ENCODE measurements at regions not wholly inside any gene's neighbourhood (a gene's known extent, or its start where the extent isn't known, plus 50 kb on each side); places are given as distances from the start of the nearest gene placed in this dataset.

- H3K4me1 ChIP-seq = peaks cover 0 to 6% (median 0%) of the 10 kb centered on the region in 4 donors
- DNase-seq = no peak
- no peak overlapping the region for H3K4me3 ChIP-seq
- H3K36me3 ChIP-seq = no peaks in the 10 kb centered on the region
- intact Hi-C loops (cut with DNase I; ENCODE audit: low total_unique reads) = no loop called here
- no peaks in the 10 kb centered on the region for H3K27me3 ChIP-seq
- WGBS, 2 donors (ENCODE audit: low coverage in 1 of 2) = 100% methylated on average over 1 of the region's 1 CpG
- no peak overlapping the region for H3K27ac ChIP-seq
- TF ChIP-seq CTCF (IDR thresholded peaks at IDR 0.05) (no peak), POLR2AphosphoS5 (IDR thresholded peaks at IDR 0.05) (no peak), POLR2A (IDR thresholded peaks at IDR 0.05) (no peak), EP300 (IDR thresholded peaks at IDR 0.05; ENCODE audit: low read depth) (no peak)
- H3K9me3 ChIP-seq = no peaks in the 10 kb centered on the region
- in situ Hi-C loops (cut with MboI; ENCODE audit: low pct_ligation_motif_present in 1 of 4, low pct_unique_long_range_greater_than_20kb in 1 of 4, low sequenced_read_pairs in 3 of 4) = no loop called here
Measured at GRCh38 chr4:138404801-138405200, 162.7 kb upstream of the SLC7A11 start.

- in situ Hi-C loops (cut with MboI; ENCODE audit: low pct_ligation_motif_present in 1 of 4, low pct_unique_long_range_greater_than_20kb in 1 of 4, low sequenced_read_pairs in 3 of 4) = no loop called here
- Histone ChIP-seq H3K36me3 (no peaks in the 10 kb centered on the region), H3K4me3 (no peak overlapping the region), H3K4me1 (peaks cover 0 to 6% (median 0%) of the 10 kb centered on the region in 4 donors), H3K9me3 (no peaks in the 10 kb centered on the region), H3K27ac (no peak overlapping the region), H3K27me3 (no peaks in the 10 kb centered on the region)
- intact Hi-C loops (cut with DNase I; ENCODE audit: low total_unique reads) = no loop called here
- DNase-seq = no peak
- TF ChIP-seq POLR2AphosphoS5 (IDR thresholded peaks at IDR 0.05) (no peak), EP300 (IDR thresholded peaks at IDR 0.05; ENCODE audit: low read depth) (no peak), CTCF (IDR thresholded peaks at IDR 0.05) (no peak), POLR2A (IDR thresholded peaks at IDR 0.05) (no peak)
Measured at GRCh38 chr4:138404251-138404650, 162.1 kb upstream of the SLC7A11 start.

- intact Hi-C loops (cut with DNase I; ENCODE audit: low total_unique reads) = no loop called here
- Histone ChIP-seq H3K27ac (no peak overlapping the region), H3K27me3 (no peaks in the 10 kb centered on the region), H3K36me3 (no peaks in the 10 kb centered on the region), H3K9me3 (no peaks in the 10 kb centered on the region), H3K4me1 (peaks cover 0 to 3% (median 0%) of the 10 kb centered on the region in 4 donors), H3K4me3 (no peak overlapping the region)
- 14 to 23% methylated on average over 2 to 3 of the region's 3 CpGs for WGBS, 2 donors (ENCODE audit: low coverage in 1 of 2)
- DNase-seq = no peak
- no peak for TF ChIP-seq POLR2AphosphoS5 (IDR thresholded peaks at IDR 0.05)
- no peak for TF ChIP-seq POLR2A (IDR thresholded peaks at IDR 0.05)
- no peak for TF ChIP-seq EP300 (IDR thresholded peaks at IDR 0.05; ENCODE audit: low read depth)
- no peak for TF ChIP-seq CTCF (IDR thresholded peaks at IDR 0.05)
- in situ Hi-C loops (cut with MboI; ENCODE audit: low pct_ligation_motif_present in 1 of 4, low pct_unique_long_range_greater_than_20kb in 1 of 4, low sequenced_read_pairs in 3 of 4) = no loop called here
Measured at GRCh38 chr4:138401334-138401733, 159.2 kb upstream of the SLC7A11 start.

- no peak overlapping the region for H3K27ac ChIP-seq
- in situ Hi-C loops (cut with MboI; ENCODE audit: low pct_ligation_motif_present in 1 of 4, low pct_unique_long_range_greater_than_20kb in 1 of 4, low sequenced_read_pairs in 3 of 4) (no loop called here), intact Hi-C loops (cut with DNase I; ENCODE audit: low total_unique reads) (no loop called here)
- H3K4me3 ChIP-seq = no peak overlapping the region
- WGBS, 2 donors (ENCODE audit: low coverage in 1 of 2) = 67 to 79% methylated on average over 1 to 4 of the region's 4 CpGs
- DNase-seq = no peak
- no peaks in the 10 kb centered on the region for H3K9me3 ChIP-seq
- H3K36me3 ChIP-seq = no peaks in the 10 kb centered on the region
- no peak for TF ChIP-seq POLR2AphosphoS5 (IDR thresholded peaks at IDR 0.05)
- no peak for TF ChIP-seq CTCF (IDR thresholded peaks at IDR 0.05)
- TF ChIP-seq EP300 (IDR thresholded peaks at IDR 0.05; ENCODE audit: low read depth) = no peak
- TF ChIP-seq POLR2A (IDR thresholded peaks at IDR 0.05) = no peak
- peaks cover 0 to 3% (median 0%) of the 10 kb centered on the region in 4 donors for H3K4me1 ChIP-seq
- no peaks in the 10 kb centered on the region for H3K27me3 ChIP-seq
Measured at GRCh38 chr4:138400543-138400942, 158.4 kb upstream of the SLC7A11 start.
